ENCODE measurements at regions not wholly inside any gene's neighbourhood (a gene's known extent, or its start where the extent isn't known, plus 50 kb on each side); places are given as distances from the start of the nearest gene placed in this dataset.

GRCh38 chr18:68083131-68083530 is 566.6 kb upstream of the DSEL start:
- no peaks in the 10 kb centered on the region for H3K9me2 ChIP-seq (replicated peaks; ENCODE audit: low read depth, low read length)
- H3F3A ChIP-seq (ENCODE audit: low read depth) = no peaks in the 10 kb centered on the region
- no peak overlapping the region for H3K4me2 ChIP-seq (ENCODE audit: low read depth, low read length, poor library complexity, severe bottlenecking)
- no peak overlapping the region for H3K4me3 ChIP-seq (ENCODE audit: low read length, poor library complexity, severe bottlenecking)
- no peaks in the 10 kb centered on the region for H3K79me2 ChIP-seq (ENCODE audit: insufficient read depth, low read length)
- no peaks in the 10 kb centered on the region for H3K9me3 ChIP-seq (ENCODE audit: insufficient read depth, low read depth, low read length)
- H2AFZ ChIP-seq (ENCODE audit: low read length) = no peak overlapping the region
- no peaks in the 10 kb centered on the region for H3K27me3 ChIP-seq (ENCODE audit: insufficient read depth, low read length, poor library complexity, severe bottlenecking)
- no peaks in the 10 kb centered on the region for H3K4me1 ChIP-seq (ENCODE audit: insufficient read depth, low read length, poor library complexity, severe bottlenecking)
- H3K36me3 ChIP-seq (ENCODE audit: insufficient read depth, low read length) = no peaks in the 10 kb centered on the region
- no peak for TF ChIP-seq EZH2phosphoT487 (IDR thresholded peaks at IDR 0.05; ENCODE audit: borderline replicate concordance)
- no peak for TF ChIP-seq CTCF (conservative IDR thresholded peaks at IDR 0.05; ENCODE audit: low read length)
- H3K9ac ChIP-seq (ENCODE audit: low read depth, low read length, poor library complexity, severe bottlenecking) = no peak overlapping the region
- H4K20me1 ChIP-seq (ENCODE audit: insufficient read depth, low read length, poor library complexity, severe bottlenecking) = no peaks in the 10 kb centered on the region

GRCh38 chr18:68072744-68073143 is 556.2 kb upstream of the DSEL start:
- Histone ChIP-seq H3K36me3 (ENCODE audit: insufficient read depth, low read length) (no peaks in the 10 kb centered on the region), H3K4me3 (ENCODE audit: low read length, poor library complexity, severe bottlenecking) (no peak overlapping the region), H3K79me2 (ENCODE audit: insufficient read depth, low read length) (no peaks in the 10 kb centered on the region), H4K20me1 (ENCODE audit: insufficient read depth, low read length, poor library complexity, severe bottlenecking) (no peaks in the 10 kb centered on the region), H3K4me1 (ENCODE audit: insufficient read depth, low read length, poor library complexity, severe bottlenecking) (no peaks in the 10 kb centered on the region), H3K9me2 (replicated peaks; ENCODE audit: low read depth, low read length) (no peaks in the 10 kb centered on the region), H3F3A (ENCODE audit: low read depth) (no peaks in the 10 kb centered on the region), H3K9ac (ENCODE audit: low read depth, low read length, poor library complexity, severe bottlenecking) (no peak overlapping the region), H3K27me3 (ENCODE audit: insufficient read depth, low read length, poor library complexity, severe bottlenecking) (no peaks in the 10 kb centered on the region), H3K4me2 (ENCODE audit: low read depth, low read length, poor library complexity, severe bottlenecking) (no peak overlapping the region), H2AFZ (ENCODE audit: low read length) (no peak overlapping the region), H3K9me3 (ENCODE audit: insufficient read depth, low read depth, low read length) (no peaks in the 10 kb centered on the region)
- TF ChIP-seq EZH2phosphoT487 (IDR thresholded peaks at IDR 0.05; ENCODE audit: borderline replicate concordance) (no peak), CTCF (conservative IDR thresholded peaks at IDR 0.05; ENCODE audit: low read length) (no peak)

GRCh38 chr18:68060871-68061270 is 544.4 kb upstream of the DSEL start:
- H3K4me3 ChIP-seq (ENCODE audit: low read length, poor library complexity, severe bottlenecking) = no peak overlapping the region
- no peak overlapping the region for H3K9ac ChIP-seq (ENCODE audit: low read depth, low read length, poor library complexity, severe bottlenecking)
- H2AFZ ChIP-seq (ENCODE audit: low read length) = peak overlapping the region; percentile 30; the same call in 1 of the 2 replicates
- no peaks in the 10 kb centered on the region for H3K4me1 ChIP-seq (ENCODE audit: insufficient read depth, low read length, poor library complexity, severe bottlenecking)
- H3K27me3 ChIP-seq (ENCODE audit: insufficient read depth, low read length, poor library complexity, severe bottlenecking) = no peaks in the 10 kb centered on the region
- no peaks in the 10 kb centered on the region for H3K79me2 ChIP-seq (ENCODE audit: insufficient read depth, low read length)
- TF ChIP-seq EZH2phosphoT487 (IDR thresholded peaks at IDR 0.05; ENCODE audit: borderline replicate concordance) = no peak
- TF ChIP-seq CTCF (conservative IDR thresholded peaks at IDR 0.05; ENCODE audit: low read length) = no peak
- H3K9me2 ChIP-seq (replicated peaks; ENCODE audit: low read depth, low read length) = no peaks in the 10 kb centered on the region
- no peaks in the 10 kb centered on the region for H4K20me1 ChIP-seq (ENCODE audit: insufficient read depth, low read length, poor library complexity, severe bottlenecking)
- no peak overlapping the region for H3K4me2 ChIP-seq (ENCODE audit: low read depth, low read length, poor library complexity, severe bottlenecking)
- 0 out of 2 replicates have a peak, but pooled peaks cover 11% of the 10 kb centered on the region for H3K9me3 ChIP-seq (ENCODE audit: insufficient read depth, low read depth, low read length)
- no peaks in the 10 kb centered on the region for H3K36me3 ChIP-seq (ENCODE audit: insufficient read depth, low read length)
- H3F3A ChIP-seq (ENCODE audit: low read depth) = no peaks in the 10 kb centered on the region
